ENCODE measurements at regions not wholly inside any gene's neighbourhood (a gene's known extent, or its start where the extent isn't known, plus 50 kb on each side); places are given as distances from the start of the nearest gene placed in this dataset.

GRCh38 chr1:172838680-172839313 lies 179.9 kb downstream of the FASLG start:
- TF ChIP-seq CTCF (IDR thresholded peaks at IDR 0.05) (no peak), POLR2A (IDR thresholded peaks at IDR 0.05) (no peak)
